ENCODE measurements at regions not wholly inside any gene's neighbourhood (a gene's known extent, or its start where the extent isn't known, plus 50 kb on each side); places are given as distances from the start of the nearest gene placed in this dataset.

- Histone ChIP-seq H3K36me3 (ENCODE audit: insufficient read depth, low read length) (no peaks in the 10 kb centered on the region), H3K4me3 (no peak overlapping the region), H3K9ac (ENCODE audit: insufficient read length) (no peak overlapping the region), H3K9me3 (ENCODE audit: low read depth, low read length) (no peaks in the 10 kb centered on the region), H3K27ac (no peak overlapping the region)
- no peak for TF ChIP-seq EZH2 (IDR thresholded peaks at IDR 0.05)
- no peak for TF ChIP-seq FOXP2 (optimal IDR thresholded peaks at IDR 0.05; ENCODE audit: control extremely low read depth, extremely low read length, insufficient read depth)
- no peak for TF ChIP-seq POLR2AphosphoS5 (IDR thresholded peaks at IDR 0.05; ENCODE audit: borderline replicate concordance, low read depth, low read length)
- no peak for DNase-seq (ENCODE audit: low read depth, low spot score)
Observed at GRCh38 chr15:87115795-87116194, 1036.1 kb downstream of the AGBL1 start.

- Histone ChIP-seq H3K27ac (no peak overlapping the region), H3K9ac (ENCODE audit: insufficient read length) (no peak overlapping the region), H3K9me3 (ENCODE audit: low read depth, low read length) (no peaks in the 10 kb centered on the region), H3K4me3 (no peak overlapping the region), H3K36me3 (ENCODE audit: insufficient read depth, low read length) (no peaks in the 10 kb centered on the region)
- no peak for DNase-seq (ENCODE audit: low read depth, low spot score)
- TF ChIP-seq FOXP2 (optimal IDR thresholded peaks at IDR 0.05; ENCODE audit: control extremely low read depth, extremely low read length, insufficient read depth) (no peak), EZH2 (IDR thresholded peaks at IDR 0.05) (no peak), POLR2AphosphoS5 (IDR thresholded peaks at IDR 0.05; ENCODE audit: borderline replicate concordance, low read depth, low read length) (no peak)
Observed at GRCh38 chr15:87099916-87100315, 1020.2 kb downstream of the AGBL1 start.

- TF ChIP-seq POLR2AphosphoS5 (IDR thresholded peaks at IDR 0.05; ENCODE audit: borderline replicate concordance, low read depth, low read length) (no peak), EZH2 (IDR thresholded peaks at IDR 0.05) (no peak), FOXP2 (optimal IDR thresholded peaks at IDR 0.05; ENCODE audit: control extremely low read depth, extremely low read length, insufficient read depth) (no peak)
- no peak overlapping the region for H3K27ac ChIP-seq
- H3K9me3 ChIP-seq (ENCODE audit: low read depth, low read length): no peaks in the 10 kb centered on the region
- H3K36me3 ChIP-seq (ENCODE audit: insufficient read depth, low read length): no peaks in the 10 kb centered on the region
- no peak overlapping the region for H3K9ac ChIP-seq (ENCODE audit: insufficient read length)
- no peak overlapping the region for H3K4me3 ChIP-seq
- no peak for DNase-seq (ENCODE audit: low read depth, low spot score)
Observed at GRCh38 chr15:87089551-87089950, 1009.9 kb downstream of the AGBL1 start.

GRCh38 chr15:87083201-87083600, 1003.5 kb downstream of the AGBL1 start:
- DNase-seq (ENCODE audit: low read depth, low spot score): no peak

GRCh38 chr15:87082581-87082980, 1002.9 kb downstream of the AGBL1 start:
- no peak for DNase-seq (ENCODE audit: low read depth, low spot score)
- no peak for TF ChIP-seq EZH2 (IDR thresholded peaks at IDR 0.05)
- TF ChIP-seq POLR2AphosphoS5 (IDR thresholded peaks at IDR 0.05; ENCODE audit: borderline replicate concordance, low read depth, low read length): no peak
- TF ChIP-seq FOXP2 (optimal IDR thresholded peaks at IDR 0.05; ENCODE audit: control extremely low read depth, extremely low read length, insufficient read depth): no peak
- no peaks in the 10 kb centered on the region for H3K9me3 ChIP-seq (ENCODE audit: low read depth, low read length)

More at GRCh38 chr15:87083201-87083600, 1003.5 kb downstream of the AGBL1 start:
- Histone ChIP-seq H3K27ac (no peak overlapping the region), H3K9ac (ENCODE audit: insufficient read length) (no peak overlapping the region), H3K4me3 (no peak overlapping the region), H3K9me3 (ENCODE audit: low read depth, low read length) (no peaks in the 10 kb centered on the region), H3K36me3 (ENCODE audit: insufficient read depth, low read length) (no peaks in the 10 kb centered on the region)
- TF ChIP-seq FOXP2 (optimal IDR thresholded peaks at IDR 0.05; ENCODE audit: control extremely low read depth, extremely low read length, insufficient read depth) (no peak), EZH2 (IDR thresholded peaks at IDR 0.05) (no peak), POLR2AphosphoS5 (IDR thresholded peaks at IDR 0.05; ENCODE audit: borderline replicate concordance, low read depth, low read length) (no peak)

GRCh38 chr15:87080547-87080946, 1000.9 kb downstream of the AGBL1 start:
- no peak overlapping the region for H3K27ac ChIP-seq
- no peak for DNase-seq (ENCODE audit: low read depth, low spot score)
- no peaks in the 10 kb centered on the region for H3K36me3 ChIP-seq (ENCODE audit: insufficient read depth, low read length)
- no peak overlapping the region for H3K9ac ChIP-seq (ENCODE audit: insufficient read length)
- no peak for TF ChIP-seq POLR2AphosphoS5 (IDR thresholded peaks at IDR 0.05; ENCODE audit: borderline replicate concordance, low read depth, low read length)
- no peak for TF ChIP-seq FOXP2 (optimal IDR thresholded peaks at IDR 0.05; ENCODE audit: control extremely low read depth, extremely low read length, insufficient read depth)
- no peak for TF ChIP-seq EZH2 (IDR thresholded peaks at IDR 0.05)
- H3K9me3 ChIP-seq (ENCODE audit: low read depth, low read length): no peaks in the 10 kb centered on the region
- no peak overlapping the region for H3K4me3 ChIP-seq

More at GRCh38 chr15:87082581-87082980, 1002.9 kb downstream of the AGBL1 start:
- Histone ChIP-seq H3K27ac (no peak overlapping the region), H3K36me3 (ENCODE audit: insufficient read depth, low read length) (no peaks in the 10 kb centered on the region), H3K4me3 (no peak overlapping the region), H3K9ac (ENCODE audit: insufficient read length) (no peak overlapping the region)
